BJ (cell line): ENCODE measurements at regions not wholly inside any gene's neighbourhood (a gene's known extent, or its start where the extent isn't known, plus 50 kb on each side); places are given as distances from the start of the nearest gene placed in this dataset.

Experiments used
- CTCF ChIA-PET: fragments of 350-600 bp; formaldehyde crosslinking; extraction: SDS; loops from one replicate; lab custom pipeline; 2021; ENCODE audit warnings: antibody characterized with exemption, inconsistent platforms; lab: Yijun Ruan, JAX
- POLR2A ChIA-PET: fragments of 300-600 bp; sonication (Branson Sonifier 250); formaldehyde crosslinking; extraction: SDS; loops from one replicate; lab custom pipeline; 2021; ENCODE audit warnings: antibody characterized with exemption; lab: Charles Lee
- DNase-seq: peaks from one replicate; pipeline ENCODE4 v3.0.0-alpha.2; 2011; ENCODE audit warnings: low read depth
- H3K27me3 ChIP-seq: 2 replicates; pipeline ENCODE4 v1.6.0; 2011; ENCODE audit warnings: low read length; ENCODE audit not compliant: control insufficient read depth, insufficient read depth
- H3K36me3 ChIP-seq: 2 replicates; pipeline ENCODE4 v1.5.1; 2011; ENCODE audit warnings: low read length; ENCODE audit not compliant: control insufficient read depth, insufficient read depth
- H3K4me3 ChIP-seq: 2 replicates; pipeline ENCODE4 v1.5.1; 2011; ENCODE audit warnings: low read depth, mild to moderate bottlenecking, control low read depth, low read length
- TF ChIP-seq, protein P1 (sequence below): IDR thresholded peaks from 2 replicates; pipeline ENCODE4 v1.5.1; 2011; ENCODE audit warnings: low read depth, mild to moderate bottlenecking, control low read depth, inconsistent platforms, low read length, moderate library complexity; ENCODE audit not compliant: insufficient read depth

DNA sequence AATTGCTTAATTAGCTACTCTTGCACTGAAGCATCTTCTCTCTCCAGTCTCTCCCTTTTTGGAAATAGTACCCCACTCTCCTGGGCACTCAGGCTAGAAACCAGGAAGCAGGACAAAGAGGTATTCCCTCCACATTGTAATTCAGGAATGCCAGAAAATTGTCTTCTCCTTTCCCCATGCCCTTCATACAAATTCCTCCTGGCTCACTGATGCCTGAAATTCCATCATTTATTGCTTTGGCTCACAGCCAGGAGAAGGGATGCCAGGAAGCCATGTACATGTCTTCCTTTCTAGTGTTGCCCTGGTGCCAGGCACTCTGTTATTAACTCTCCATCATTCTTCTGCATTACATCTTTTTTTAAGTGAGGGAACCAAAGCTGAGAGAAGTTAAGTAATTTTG lies 716.5 kb upstream of the C9orf72 start:
- DNase-seq: no peak
- TF ChIP-seq, protein P1, sequence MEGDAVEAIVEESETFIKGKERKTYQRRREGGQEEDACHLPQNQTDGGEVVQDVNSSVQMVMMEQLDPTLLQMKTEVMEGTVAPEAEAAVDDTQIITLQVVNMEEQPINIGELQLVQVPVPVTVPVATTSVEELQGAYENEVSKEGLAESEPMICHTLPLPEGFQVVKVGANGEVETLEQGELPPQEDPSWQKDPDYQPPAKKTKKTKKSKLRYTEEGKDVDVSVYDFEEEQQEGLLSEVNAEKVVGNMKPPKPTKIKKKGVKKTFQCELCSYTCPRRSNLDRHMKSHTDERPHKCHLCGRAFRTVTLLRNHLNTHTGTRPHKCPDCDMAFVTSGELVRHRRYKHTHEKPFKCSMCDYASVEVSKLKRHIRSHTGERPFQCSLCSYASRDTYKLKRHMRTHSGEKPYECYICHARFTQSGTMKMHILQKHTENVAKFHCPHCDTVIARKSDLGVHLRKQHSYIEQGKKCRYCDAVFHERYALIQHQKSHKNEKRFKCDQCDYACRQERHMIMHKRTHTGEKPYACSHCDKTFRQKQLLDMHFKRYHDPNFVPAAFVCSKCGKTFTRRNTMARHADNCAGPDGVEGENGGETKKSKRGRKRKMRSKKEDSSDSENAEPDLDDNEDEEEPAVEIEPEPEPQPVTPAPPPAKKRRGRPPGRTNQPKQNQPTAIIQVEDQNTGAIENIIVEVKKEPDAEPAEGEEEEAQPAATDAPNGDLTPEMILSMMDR: no peak
- Histone ChIP-seq H3K27me3 (no peaks in the 10 kb centered on the region), H3K36me3 (no peaks in the 10 kb centered on the region), H3K4me3 (no peak overlapping the region)
- ChIA-PET POLR2A (no interaction called here), CTCF (no interaction called here)

DNA sequence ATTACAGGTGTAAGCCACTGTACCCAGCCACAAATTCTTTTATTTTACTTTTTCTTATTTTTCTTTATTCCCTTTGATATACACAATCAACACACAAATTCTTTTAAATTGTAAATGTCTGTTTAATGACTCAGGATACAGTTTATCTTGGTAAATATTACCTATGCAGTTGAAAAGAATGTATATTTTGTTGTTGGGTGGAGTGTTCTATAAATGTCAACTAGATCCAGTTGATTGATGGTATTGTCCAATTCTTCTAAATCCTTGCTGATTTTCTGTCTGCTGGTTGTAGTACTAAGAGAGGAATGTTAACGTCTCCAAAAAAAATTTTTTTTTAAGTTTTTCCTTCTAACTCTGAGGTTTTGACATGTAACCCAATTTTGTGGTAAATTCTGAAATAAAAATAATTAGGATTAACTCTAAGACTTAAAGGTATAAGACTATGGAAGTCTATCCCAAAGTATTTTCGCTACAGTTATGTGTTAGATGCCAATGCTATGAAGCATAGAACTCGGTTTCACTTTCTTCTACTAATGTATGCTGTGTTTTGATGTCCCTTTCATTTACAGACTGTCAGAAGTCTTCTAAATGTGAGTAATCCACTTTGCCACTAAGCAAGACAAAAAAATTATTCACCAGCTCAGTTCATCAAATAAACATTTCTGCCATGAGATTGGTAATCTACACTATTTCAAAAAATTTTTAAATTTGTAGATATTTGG lies 720.2 kb upstream of the C9orf72 start:
- no peak for DNase-seq
- TF ChIP-seq, protein P1: no peak
- CTCF ChIA-PET: no interaction called here
- Histone ChIP-seq H3K36me3 (no peaks in the 10 kb centered on the region), H3K4me3 (no peak overlapping the region), H3K27me3 (no peaks in the 10 kb centered on the region)
- POLR2A ChIA-PET: no interaction called here

DNA sequence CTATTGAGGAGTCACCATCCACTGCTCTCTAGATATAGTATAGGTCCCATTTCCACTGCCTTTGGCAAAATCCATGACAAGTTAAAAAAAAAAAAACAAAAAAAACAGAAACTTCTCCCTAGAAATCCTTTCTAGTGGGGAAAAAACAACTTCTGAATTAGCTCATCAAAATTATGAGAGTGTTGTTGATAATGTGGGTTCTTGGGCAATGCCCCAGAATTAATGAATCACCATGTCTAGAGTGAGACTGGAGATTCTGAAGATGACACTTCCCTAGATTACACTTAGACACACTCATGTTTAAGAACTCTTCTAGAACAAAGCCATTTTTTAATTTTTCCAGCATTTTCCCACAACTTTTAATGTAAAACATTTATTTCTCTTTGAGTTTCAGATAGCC lies 728.0 kb upstream of the C9orf72 start:
- ChIA-PET POLR2A (no interaction called here), CTCF (no interaction called here)
- no peak for DNase-seq
- TF ChIP-seq, protein P1: no peak
- no peaks in the 10 kb centered on the region for H3K27me3 ChIP-seq
- no peak overlapping the region for H3K4me3 ChIP-seq
- no peaks in the 10 kb centered on the region for H3K36me3 ChIP-seq

DNA sequence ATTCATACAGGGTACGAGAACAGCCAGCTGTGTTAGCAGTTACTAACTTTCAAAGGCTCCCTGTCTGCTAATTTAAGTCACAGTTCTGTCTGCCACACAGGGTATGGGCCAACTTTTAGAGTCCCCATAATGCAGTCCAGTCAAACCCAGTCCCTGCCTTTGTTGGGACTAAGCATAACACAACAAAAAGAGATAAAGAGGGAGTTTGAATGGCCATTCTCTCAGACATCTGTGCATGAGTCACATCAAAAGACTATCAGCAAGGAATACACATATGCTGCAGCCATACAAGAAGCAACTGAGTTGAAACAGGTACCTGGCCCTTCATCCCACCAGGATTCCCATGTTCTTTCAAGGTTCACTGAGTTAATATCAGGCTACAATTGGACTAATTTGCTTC lies 744.5 kb upstream of the C9orf72 start:
- no peak for DNase-seq
- ChIA-PET POLR2A (no interaction called here), CTCF (no interaction called here)
- no peaks in the 10 kb centered on the region for H3K36me3 ChIP-seq
- TF ChIP-seq, protein P1: no peak
- H3K4me3 ChIP-seq: no peak overlapping the region
- H3K27me3 ChIP-seq: no peaks in the 10 kb centered on the region

DNA sequence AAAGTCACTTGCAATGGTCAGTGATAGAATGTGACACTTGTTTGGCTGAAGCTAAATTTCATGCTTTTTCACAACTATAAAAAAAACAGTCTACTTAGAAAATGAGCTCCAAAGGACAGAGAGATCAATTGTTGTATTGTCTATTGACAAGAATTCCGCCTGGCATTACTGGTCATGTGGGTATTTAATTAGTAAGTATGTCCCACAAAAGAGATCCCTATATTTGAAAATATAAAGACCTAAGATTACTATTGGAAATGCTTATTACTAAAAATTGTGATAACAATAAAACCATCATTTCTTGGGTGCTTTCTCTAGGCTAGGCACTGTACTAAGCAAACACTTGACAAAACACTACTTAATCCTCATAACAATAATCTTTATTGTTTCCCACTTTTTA lies 745.2 kb upstream of the C9orf72 start:
- POLR2A ChIA-PET: no interaction called here
- H3K36me3 ChIP-seq: no peaks in the 10 kb centered on the region
- DNase-seq: no peak
- CTCF ChIA-PET: no interaction called here
- no peak overlapping the region for H3K4me3 ChIP-seq
- no peaks in the 10 kb centered on the region for H3K27me3 ChIP-seq
- TF ChIP-seq, protein P1: no peak
